ENCODE measurements at regions not wholly inside any gene's neighbourhood (a gene's known extent, or its start where the extent isn't known, plus 50 kb on each side); places are given as distances from the start of the nearest gene placed in this dataset.

DNA sequence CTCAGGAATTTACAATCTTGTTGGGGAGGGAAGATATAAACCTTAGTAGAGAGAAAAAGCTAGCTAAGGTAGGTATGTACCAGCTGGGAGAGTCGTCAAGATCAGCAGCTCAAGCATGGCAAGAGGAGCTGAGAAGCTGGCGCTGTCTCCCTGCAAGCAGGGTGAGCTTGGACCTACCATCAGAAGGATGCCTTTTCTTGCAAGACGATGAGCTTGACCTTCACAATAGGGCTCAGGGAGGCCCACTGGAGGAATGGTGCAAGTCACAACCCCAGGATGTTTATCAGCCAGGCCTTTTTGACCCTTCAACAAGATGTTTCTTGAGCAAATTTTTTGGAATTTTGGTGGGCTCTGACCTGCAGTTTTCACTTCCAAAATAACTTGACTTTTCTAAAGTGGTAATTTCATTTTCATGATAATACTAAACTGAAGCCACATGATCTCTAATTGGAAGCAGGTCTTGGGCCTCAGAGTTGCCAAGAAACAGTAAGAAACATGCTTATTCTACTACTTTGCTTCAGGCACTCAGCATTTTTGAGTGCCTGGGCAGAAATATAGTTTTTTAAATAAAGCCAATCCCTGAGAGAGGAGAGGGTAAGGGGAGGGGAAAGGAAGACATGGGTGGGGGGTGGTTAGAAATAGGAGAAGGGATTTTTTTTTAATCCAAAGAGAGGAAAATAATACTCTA, 258.1 kb downstream of the CLIC5 start:
- TF ChIP-seq POLR2AphosphoS5 (IDR thresholded peaks at IDR 0.05; ENCODE audit: insufficient read depth, low read depth, low read length) (no peak), EZH2 (IDR thresholded peaks at IDR 0.05; ENCODE audit: borderline replicate concordance, low read depth, low read length, severe bottlenecking) (no peak), FOS (IDR thresholded peaks at IDR 0.05; ENCODE audit: borderline replicate concordance, insufficient read depth, low read length) (no peak)
- TF ChIP-seq, protein P1, sequence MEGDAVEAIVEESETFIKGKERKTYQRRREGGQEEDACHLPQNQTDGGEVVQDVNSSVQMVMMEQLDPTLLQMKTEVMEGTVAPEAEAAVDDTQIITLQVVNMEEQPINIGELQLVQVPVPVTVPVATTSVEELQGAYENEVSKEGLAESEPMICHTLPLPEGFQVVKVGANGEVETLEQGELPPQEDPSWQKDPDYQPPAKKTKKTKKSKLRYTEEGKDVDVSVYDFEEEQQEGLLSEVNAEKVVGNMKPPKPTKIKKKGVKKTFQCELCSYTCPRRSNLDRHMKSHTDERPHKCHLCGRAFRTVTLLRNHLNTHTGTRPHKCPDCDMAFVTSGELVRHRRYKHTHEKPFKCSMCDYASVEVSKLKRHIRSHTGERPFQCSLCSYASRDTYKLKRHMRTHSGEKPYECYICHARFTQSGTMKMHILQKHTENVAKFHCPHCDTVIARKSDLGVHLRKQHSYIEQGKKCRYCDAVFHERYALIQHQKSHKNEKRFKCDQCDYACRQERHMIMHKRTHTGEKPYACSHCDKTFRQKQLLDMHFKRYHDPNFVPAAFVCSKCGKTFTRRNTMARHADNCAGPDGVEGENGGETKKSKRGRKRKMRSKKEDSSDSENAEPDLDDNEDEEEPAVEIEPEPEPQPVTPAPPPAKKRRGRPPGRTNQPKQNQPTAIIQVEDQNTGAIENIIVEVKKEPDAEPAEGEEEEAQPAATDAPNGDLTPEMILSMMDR (IDR thresholded peaks at IDR 0.05; ENCODE audit: extremely low read depth in 1 of 2, insufficient read depth in 1 of 2, low read depth in 1 of 2, low read length in 2 of 2) = no peak
- TF ChIP-seq, protein P2, sequence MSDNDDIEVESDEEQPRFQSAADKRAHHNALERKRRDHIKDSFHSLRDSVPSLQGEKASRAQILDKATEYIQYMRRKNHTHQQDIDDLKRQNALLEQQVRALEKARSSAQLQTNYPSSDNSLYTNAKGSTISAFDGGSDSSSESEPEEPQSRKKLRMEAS (IDR thresholded peaks at IDR 0.05; ENCODE audit: insufficient read depth, insufficient read length) = no peak

Data from endothelial cell of umbilical vein (primary cell).